ENCODE measurements at regions not wholly inside any gene's neighbourhood (a gene's known extent, or its start where the extent isn't known, plus 50 kb on each side); places are given as distances from the start of the nearest gene placed in this dataset.

DNA sequence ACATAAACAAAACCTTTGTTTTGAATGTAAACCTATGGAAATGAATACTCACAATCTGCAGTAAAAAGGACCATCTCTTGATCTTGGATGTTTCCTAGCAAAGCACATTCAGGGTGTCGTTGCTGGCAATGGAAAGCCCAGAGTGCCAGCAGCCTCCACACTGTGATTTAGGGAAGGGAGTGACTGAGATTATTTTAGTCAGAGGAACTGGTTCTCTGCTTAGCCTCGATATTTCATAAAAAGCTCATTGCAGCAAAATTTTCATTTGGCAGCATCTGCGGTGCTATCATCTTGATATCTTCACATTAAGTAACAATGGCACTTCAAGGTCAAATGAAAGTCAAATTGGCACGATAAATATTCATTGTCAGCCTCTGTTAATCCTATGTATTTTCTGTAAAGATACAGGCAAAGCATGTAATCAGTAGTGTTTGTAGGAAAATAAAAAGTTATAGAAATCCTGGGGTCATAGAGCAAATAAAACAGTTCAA is 116.0 kb downstream of the MACIR start:
- no peak for DNase-seq

DNA sequence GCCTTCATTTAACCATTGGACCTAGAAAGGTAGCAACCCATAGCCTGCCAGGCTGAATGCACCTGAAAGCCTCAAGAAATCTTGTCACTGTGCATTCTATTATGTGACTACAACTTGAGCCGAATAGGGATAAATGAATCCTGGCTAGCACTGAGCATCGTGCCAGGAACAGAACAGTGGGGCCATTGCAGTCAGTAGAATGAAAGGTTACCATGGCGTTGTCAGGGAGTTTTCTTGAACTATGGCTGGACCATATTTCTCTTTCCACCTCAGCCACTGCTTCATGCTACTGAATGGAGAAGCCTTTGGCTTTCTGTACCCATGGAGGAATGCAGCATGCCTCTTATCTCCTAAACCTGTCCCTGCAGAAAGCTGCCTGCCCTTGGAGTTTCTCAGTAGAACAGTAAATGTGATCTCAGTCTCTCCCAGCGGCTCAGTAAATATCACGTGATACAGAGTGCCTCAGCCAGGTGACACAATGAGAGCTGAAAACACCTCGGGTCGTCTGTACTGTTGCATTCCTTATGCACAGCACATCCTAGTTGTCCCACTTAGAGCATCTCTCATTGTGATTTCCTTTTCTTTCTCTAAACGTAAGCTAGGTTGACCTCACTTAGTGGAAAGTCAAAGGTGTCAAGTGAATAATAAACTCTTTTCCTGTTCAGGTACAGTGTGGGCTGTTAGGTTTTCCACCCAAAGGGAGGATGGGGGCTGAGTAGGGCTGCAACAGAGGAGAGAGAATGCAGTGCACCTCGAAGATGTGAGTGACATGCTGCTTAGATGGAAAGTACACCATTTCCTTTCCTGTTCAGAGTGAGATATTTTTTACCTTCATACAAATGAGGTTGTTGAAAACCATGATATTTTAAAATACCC is 115.3 kb downstream of the MACIR start:
- DNase-seq: no peak

DNA sequence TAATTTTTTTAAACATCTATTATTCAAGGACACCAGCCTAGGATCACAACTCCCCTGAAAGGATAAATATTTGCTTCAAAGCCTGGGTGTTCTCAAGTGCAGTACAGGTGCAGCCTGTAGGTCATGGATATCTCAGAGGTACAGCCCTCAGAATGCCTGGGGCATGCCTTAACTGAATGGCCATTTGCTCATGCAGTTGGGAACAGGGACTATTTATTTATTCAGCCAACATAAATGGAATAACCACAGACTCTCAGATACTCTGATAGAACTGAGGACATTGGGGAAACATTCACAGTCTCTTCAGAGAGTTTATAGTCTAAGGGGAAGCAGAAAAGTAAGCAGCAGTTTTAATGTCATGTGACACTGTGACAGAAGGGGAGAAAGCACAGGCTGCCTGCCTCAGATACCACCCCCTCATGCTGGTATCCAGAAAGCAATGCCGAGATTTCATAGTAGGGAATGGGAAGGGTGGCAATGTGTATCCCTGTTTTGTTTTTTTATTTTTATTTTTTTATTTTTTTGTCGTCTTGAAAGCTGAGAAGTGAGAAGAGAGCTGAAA is 112.6 kb downstream of the MACIR start:
- DNase-seq: no peak

- no peak for DNase-seq
Observed at GRCh38 chr5:103369125-103370120, 110.9 kb downstream of the MACIR start.

DNA sequence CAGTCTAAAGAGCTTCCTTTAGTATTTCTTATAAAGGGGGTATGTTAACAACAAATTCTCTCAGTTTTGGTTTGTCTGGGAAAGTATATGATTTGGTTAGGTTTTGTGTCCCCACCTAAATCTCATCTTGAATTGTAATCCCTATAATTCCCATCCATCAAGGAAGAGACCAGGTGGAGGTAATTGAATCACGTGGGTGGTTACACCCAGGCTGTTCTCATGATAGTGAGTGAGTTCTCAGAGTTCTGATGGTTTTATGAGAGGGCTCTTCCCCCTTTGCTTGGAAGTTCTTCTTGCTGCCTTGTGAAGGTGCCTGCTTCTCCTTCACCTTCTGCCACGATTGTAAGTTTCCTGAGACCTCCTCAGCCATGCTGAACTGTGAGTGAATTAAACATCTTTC is 109.1 kb downstream of the MACIR start:
- no peak for DNase-seq

DNA sequence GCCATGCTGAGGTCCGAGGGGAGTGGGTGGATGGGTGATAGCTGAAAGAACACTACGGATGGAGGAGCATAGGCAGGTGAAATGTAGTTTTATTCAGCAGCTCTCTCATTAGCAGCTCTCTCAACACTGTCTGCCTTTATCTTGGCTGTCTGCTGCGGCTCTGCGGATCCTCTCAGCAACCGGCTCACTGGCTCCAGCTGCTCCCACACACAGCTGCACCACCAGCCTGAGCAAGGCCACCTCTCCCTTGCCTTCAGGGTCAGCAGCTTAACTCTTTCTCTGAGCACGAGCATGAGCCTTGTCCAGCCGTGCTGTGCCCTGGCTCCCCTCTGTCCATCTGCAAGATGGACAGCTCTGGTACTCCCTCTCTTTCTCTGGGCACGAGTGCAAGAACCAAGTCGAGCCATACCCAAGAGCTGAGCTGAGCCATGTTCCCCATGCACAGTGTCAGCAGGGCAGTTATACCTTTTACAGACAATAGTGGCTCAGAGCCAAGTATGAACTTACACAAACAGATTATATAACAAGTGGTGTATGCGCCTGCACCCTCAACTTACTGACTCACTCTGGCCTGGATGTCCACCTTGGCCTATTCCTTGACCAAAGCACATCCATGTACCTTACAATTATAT is 108.5 kb downstream of the MACIR start:
- no peak for DNase-seq

DNA sequence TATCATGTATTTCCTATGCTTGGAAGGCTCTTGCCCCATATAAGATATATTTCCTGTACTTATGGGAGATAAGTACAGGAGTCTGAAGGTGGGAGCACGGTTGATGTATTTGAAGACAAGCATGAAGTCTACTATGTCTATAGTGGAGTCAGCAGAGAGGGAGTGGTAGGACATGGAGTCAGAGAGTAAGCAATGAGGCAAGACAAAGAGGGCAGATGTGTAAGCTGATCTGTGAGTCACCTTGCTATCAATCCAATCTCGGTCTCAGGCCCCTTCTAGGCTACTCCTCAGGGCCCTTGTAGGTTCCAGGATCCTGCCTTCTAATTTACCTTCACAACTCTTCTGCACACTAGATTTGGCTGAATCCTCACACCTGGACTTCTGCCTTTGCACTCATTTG is 105.5 kb downstream of the MACIR start:
- DNase-seq: no peak

DNA sequence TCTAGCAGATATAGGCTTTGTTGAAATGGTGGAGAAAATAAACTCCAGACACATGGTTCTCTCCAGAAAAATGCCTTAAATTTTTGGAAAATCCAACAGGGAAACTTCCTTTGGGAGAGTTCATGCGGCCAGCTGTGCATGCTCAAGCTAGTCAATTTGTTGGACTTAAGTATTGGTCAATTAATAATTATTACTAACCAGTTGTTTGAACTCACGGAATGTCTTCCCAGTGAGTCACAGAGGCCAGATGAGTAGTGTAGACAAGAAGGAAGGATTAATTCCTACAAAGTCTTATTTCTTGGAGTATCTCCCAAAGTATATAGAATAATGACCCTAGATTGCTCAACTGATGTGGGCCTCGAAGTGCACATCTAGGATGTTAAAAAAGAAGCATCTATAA is 103.6 kb downstream of the MACIR start:
- no peak for DNase-seq

DNA sequence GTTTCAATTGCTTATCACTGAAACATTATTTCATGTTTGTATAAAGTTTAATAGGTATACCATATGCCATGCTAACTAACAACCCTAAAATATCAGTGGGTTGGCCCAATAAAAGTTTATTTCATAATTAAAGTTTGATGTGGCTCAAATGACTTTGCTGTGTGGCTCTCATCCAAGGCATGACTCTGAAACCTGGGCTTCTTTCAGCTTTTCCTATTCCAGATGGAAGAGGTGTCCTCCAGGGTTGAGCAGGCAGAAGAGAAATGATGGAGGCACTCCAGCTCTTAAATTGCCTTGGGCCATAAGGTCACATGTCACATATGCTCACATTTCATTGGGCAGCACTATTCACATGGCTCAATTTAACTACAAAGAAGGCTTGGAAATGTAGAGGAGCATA is 101.9 kb downstream of the MACIR start:
- DNase-seq: no peak

GRCh38 chr5:103358305-103358995 is 99.9 kb downstream of the MACIR start:
- DNase-seq: no peak

DNA sequence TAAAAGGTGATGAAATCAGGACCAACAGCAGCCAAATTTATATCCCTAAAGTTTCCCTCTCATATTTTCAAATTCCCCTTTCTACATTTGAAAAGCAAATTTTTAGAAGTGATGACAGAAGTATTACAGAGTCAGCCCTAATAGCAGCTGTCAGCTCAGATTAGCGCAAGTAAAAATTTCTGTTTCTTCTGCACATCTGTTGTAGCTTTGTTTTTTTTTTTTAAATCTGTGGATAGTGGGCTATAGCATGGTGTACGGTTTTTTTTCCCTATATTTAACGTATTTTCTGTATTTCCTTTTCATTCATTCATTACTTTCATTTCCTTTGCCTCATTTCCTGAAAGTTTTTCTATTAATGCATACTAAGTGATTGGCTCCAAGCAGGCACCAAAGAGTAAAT is 99.1 kb downstream of the MACIR start:
- DNase-seq: no peak

- no peak for DNase-seq
Observed at GRCh38 chr5:103356350-103357091, 98.0 kb downstream of the MACIR start.

DNA sequence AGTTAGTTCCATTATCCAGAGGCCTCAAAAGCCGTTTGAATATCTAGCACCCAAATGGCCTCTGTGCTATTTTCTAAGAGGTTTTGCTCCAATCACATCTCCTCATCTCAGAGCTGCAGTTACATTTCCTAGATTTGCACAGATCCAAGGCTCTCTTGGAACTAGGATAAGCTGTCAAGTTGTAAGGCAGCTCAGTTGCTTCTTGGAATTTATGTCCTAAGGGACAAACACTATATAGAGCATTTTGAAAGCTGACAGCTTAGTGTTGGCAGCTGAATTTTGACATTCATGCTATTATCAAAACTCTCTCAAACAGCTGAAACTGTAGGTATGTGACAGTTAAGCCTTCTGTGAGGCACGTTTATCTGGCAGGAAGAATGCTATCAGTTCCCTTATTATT is 97.0 kb downstream of the MACIR start:
- DNase-seq: no peak

DNA sequence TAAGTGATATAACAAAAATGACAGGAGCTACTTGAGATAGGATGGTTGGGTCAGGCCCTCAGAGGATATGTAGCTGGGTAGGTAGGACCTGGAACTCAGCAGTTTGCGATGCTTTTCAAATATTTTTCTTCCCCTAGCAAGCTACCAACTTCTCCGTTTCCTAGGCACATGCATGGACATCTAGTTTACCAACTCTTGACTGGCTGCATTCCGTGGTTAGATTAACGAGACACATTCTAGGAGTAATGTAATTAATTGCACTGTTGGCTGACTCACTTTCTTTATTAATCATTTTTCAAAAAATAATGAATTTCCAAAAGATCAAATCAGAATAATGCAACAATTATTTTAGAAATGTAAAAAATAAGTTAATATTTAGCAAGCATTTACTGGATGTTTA is 95.9 kb downstream of the MACIR start:
- no peak for DNase-seq

- DNase-seq: no peak
Observed at GRCh38 chr5:103353581-103353980, 95.0 kb downstream of the MACIR start.

GRCh38 chr5:103347716-103348423 is 89.3 kb downstream of the MACIR start:
- no peak for DNase-seq

DNA sequence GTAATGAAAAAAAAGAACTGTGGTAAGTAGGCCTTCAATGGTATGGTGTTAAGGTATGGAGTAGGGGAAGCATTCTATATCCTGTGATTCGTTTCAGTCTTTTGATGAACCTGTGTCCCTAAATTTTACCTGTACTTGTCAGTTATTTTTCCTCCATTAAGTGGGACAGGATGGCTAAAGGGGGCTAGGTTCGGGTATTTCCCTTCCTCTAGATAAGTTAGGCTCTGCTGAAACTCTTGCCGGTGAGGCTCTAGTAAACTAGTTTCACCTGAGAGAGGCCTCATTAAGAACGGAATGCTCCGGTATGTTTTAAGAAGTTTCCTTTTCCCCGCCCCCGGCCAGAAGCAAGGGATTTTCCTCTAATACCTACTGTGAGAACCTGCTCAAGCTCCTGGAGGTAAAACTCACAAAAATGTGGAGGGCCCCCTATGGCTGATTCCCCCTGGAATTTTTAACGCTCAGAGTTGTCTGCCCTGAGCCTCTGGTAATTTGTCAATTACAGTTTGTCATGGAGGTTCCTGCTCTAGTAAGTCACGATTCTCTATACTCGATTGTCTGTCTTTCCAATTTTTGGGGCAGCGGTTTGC is 87.7 kb downstream of the MACIR start:
- DNase-seq: no peak

- no peak for DNase-seq
Observed at GRCh38 chr5:103345461-103345860, 86.9 kb downstream of the MACIR start.

GRCh38 chr5:103340717-103341388 is 82.3 kb downstream of the MACIR start:
- no peak for DNase-seq

- DNase-seq: no peak
Observed at GRCh38 chr5:103340132-103340531, 81.6 kb downstream of the MACIR start.

Measured in inflammatory macrophage treated with lipopolysaccharide for 4 hours (primary cell).